Panc1 (cell line): ENCODE measurements at regions not wholly inside any gene's neighbourhood (a gene's known extent, or its start where the extent isn't known, plus 50 kb on each side); places are given as distances from the start of the nearest gene placed in this dataset.

Experiments used
- ATAC-seq: fragments of 200-7000 bp; cut with Tn5 transposase; 2 replicates; pipeline ENCODE4 v1.9.1; 2020; ENCODE audit warnings: mild to moderate bottlenecking, moderate library complexity
- BruUV-seq: library from RNA; stranded (reverse); fragments of 400-500 nt; replicated peaks from 2 replicates; lab custom pipeline; 2021; lab: Mats Ljungman, UMichigan
- CTCF ChIA-PET: fragments of 300-600 bp; sonication (Branson Sonifier 250); formaldehyde crosslinking; loops from one replicate; lab custom pipeline; 2022; ENCODE audit warnings: antibody characterized with exemption; lab: Charles Lee
- POLR2A ChIA-PET: fragments of 300-600 bp; sonication (Branson Sonifier 250); formaldehyde crosslinking; loops from one replicate; lab custom pipeline; 2022; ENCODE audit warnings: antibody characterized with exemption; lab: Charles Lee
- DNase-seq: peaks from one replicate; pipeline ENCODE4 v3.0.0-alpha.2; 2010; ENCODE audit warnings: low read depth, low spot score
- H3K27ac ChIP-seq: 2 replicates; pipeline ENCODE4 v1.5.1; 2011; ENCODE audit warnings: mild to moderate bottlenecking, low read length, inconsistent platforms
- H3K27me3 ChIP-seq: fragments of 200-500 bp; sonication (Bioruptor generic); 2 replicates; pipeline ENCODE4 v1.6.0; 2014; ENCODE audit warnings: low read length, inconsistent platforms; ENCODE audit not compliant: control insufficient read depth, insufficient read depth
- H3K36me3 ChIP-seq: fragments of 200-500 bp; sonication (Bioruptor generic); 2 replicates; pipeline ENCODE4 v1.5.1; 2014; ENCODE audit warnings: inconsistent platforms, mild to moderate bottlenecking, low read length, moderate library complexity; ENCODE audit not compliant: control insufficient read depth, insufficient read depth
- H3K4me1 ChIP-seq: 2 replicates; pipeline ENCODE4 v1.5.1; 2011; ENCODE audit warnings: inconsistent platforms, mild to moderate bottlenecking, low read length, moderate library complexity; ENCODE audit not compliant: control insufficient read depth, insufficient read depth
- H3K4me3 ChIP-seq, 2 experiments: 2 replicates each; pipeline ENCODE4 v1.5.1; 2011 to 2012; ENCODE audit warnings: low read depth in 2 of 2, low read length in 2 of 2, mild to moderate bottlenecking in 2 of 2, inconsistent platforms in 1 of 2, moderate library complexity in 1 of 2
- H3K9me3 ChIP-seq: fragments of 200-500 bp; sonication (Bioruptor generic); 2 replicates; pipeline ENCODE4 v1.5.1; 2014; ENCODE audit warnings: low read depth, mild to moderate bottlenecking, inconsistent platforms, low read length, moderate library complexity; ENCODE audit not compliant: control insufficient read depth, insufficient read depth
- CTCF ChIP-seq: fragments of 450-650 bp; IDR thresholded peaks from 2 replicates; pipeline ENCODE4 v1.5.1; 2017; ENCODE audit warnings: mild to moderate bottlenecking
- POLR2AphosphoS5 ChIP-seq: IDR thresholded peaks from 2 replicates; pipeline ENCODE4 v1.6.1; 2012; ENCODE audit warnings: mild to moderate bottlenecking, low read depth, low read length, moderate library complexity
- REST ChIP-seq, 2 experiments: IDR thresholded peaks; 2 replicates each; pipeline ENCODE4 v1.6.1; 2011 to 2012; ENCODE audit warnings: low read depth in 2 of 2, control low read depth in 1 of 2, low read length in 1 of 2, mild to moderate bottlenecking in 1 of 2, moderate library complexity in 1 of 2; ENCODE audit not compliant: insufficient read depth in 1 of 2
- SIN3A ChIP-seq: IDR thresholded peaks from 2 replicates; pipeline ENCODE4 v1.6.1; 2012; ENCODE audit warnings: low read depth, mild to moderate bottlenecking, low read length, moderate library complexity, borderline replicate concordance; ENCODE audit not compliant: insufficient read depth
- TCF7L2 ChIP-seq: IDR thresholded peaks from 2 replicates; pipeline ENCODE4 v1.6.1; 2011; ENCODE audit warnings: mild to moderate bottlenecking, low read depth, low read length, inconsistent platforms
- in situ Hi-C: cut with HindIII; loops from 2 replicates; pipeline ENCODE4 v1.10.0; 2016; ENCODE audit warnings: low sequenced_read_pairs, low pct_unique_long_range_greater_than_20kb
- intact Hi-C: fragments of 100-400 bp; cut with micrococcal nuclease; formaldehyde crosslinking; loops from one replicate; pipeline ENCODE4 v1.10.0; 2022; ENCODE audit not compliant: unreplicated experiment

GRCh38 chr3:117666325-117666724 lies 956.7 kb downstream of the TUSC7 start:
- ChIA-PET CTCF (no interaction called here), POLR2A (no interaction called here)
- no peak for ATAC-seq
- in situ Hi-C loops (no loop called here), intact Hi-C loops (no loop called here)
- Histone ChIP-seq H3K9me3 (no peaks in the 10 kb centered on the region), H3K4me3 (no peak overlapping the region), H3K27me3 (no peaks in the 10 kb centered on the region), H3K4me1 (no peaks in the 10 kb centered on the region), H3K36me3 (no peaks in the 10 kb centered on the region), H3K27ac (no peak overlapping the region)
- TF ChIP-seq POLR2AphosphoS5 (no peak), REST (IDR thresholded peaks at IDR 0.05; ENCODE audit: insufficient read depth in 1 of 2, low read depth in 2 of 2, low read length in 1 of 2) (no peak), CTCF (no peak), TCF7L2 (no peak), SIN3A (no peak)
- DNase-seq, result no peak
- no TSS peak for BruUV-seq

- H3K4me1 ChIP-seq, result no peaks in the 10 kb centered on the region
- ATAC-seq (no peak), DNase-seq (no peak)
- CTCF ChIA-PET, result no interaction called here
- no peak overlapping the region for H3K4me3 ChIP-seq
- no peak overlapping the region for H3K27ac ChIP-seq
- TF ChIP-seq POLR2AphosphoS5 (no peak), TCF7L2 (no peak), CTCF (no peak)
- H3K27me3 ChIP-seq, result no peaks in the 10 kb centered on the region
- H3K9me3 ChIP-seq, result no peaks in the 10 kb centered on the region
- H3K36me3 ChIP-seq, result no peaks in the 10 kb centered on the region
- POLR2A ChIA-PET, result no interaction called here
- BruUV-seq, result no TSS peak
- intact Hi-C loops, result no loop called here
- in situ Hi-C loops, result no loop called here
Observed at GRCh38 chr3:117666812-117667211, 957.2 kb downstream of the TUSC7 start.
